NCI-H2171 (cell line): ENCODE measurements at regions not wholly inside any gene's neighbourhood (a gene's known extent, or its start where the extent isn't known, plus 50 kb on each side); places are given as distances from the start of the nearest gene placed in this dataset.
A peak's percentile ranks its signal among the peaks of the same experiment; 100 is the strongest.

Experiments
- DNase-seq: peaks from one replicate; lab custom pipeline; 2025; lab: John Stamatoyannopoulos, UW

GRCh38 chr16:85473323-85473722, 139.8 kb upstream of the GSE1 start:
- DNase-seq, result no peak

- peak; percentile 92 for DNase-seq
Observed at GRCh38 chr16:85473909-85474620, 139.1 kb upstream of the GSE1 start.

- no peak for DNase-seq
Observed at GRCh38 chr16:85474621-85475217, 138.4 kb upstream of the GSE1 start.

GRCh38 chr16:85475233-85475632, 137.9 kb upstream of the GSE1 start:
- peak; percentile 57 for DNase-seq

- no peak for DNase-seq
Observed at GRCh38 chr16:85475691-85476300, 137.3 kb upstream of the GSE1 start.

- DNase-seq, result no peak
Observed at GRCh38 chr16:85476389-85476788, 136.7 kb upstream of the GSE1 start.

GRCh38 chr16:85477801-85478363, 135.2 kb upstream of the GSE1 start:
- no peak for DNase-seq

- DNase-seq, result peak; percentile 87
Observed at GRCh38 chr16:85479972-85480726, 133.0 kb upstream of the GSE1 start.

GRCh38 chr16:85480727-85481101, 132.4 kb upstream of the GSE1 start:
- DNase-seq, result peak; percentile 92

- no peak for DNase-seq
Observed at GRCh38 chr16:85481206-85481605, 131.9 kb upstream of the GSE1 start.

- no peak for DNase-seq
Observed at GRCh38 chr16:85481738-85482137, 131.4 kb upstream of the GSE1 start.

GRCh38 chr16:85483424-85483823, 129.7 kb upstream of the GSE1 start:
- peak; percentile 72 for DNase-seq

GRCh38 chr16:85484347-85485300, 128.5 kb upstream of the GSE1 start:
- peak; percentile 80 for DNase-seq

GRCh38 chr16:85485379-85485778, 127.7 kb upstream of the GSE1 start:
- DNase-seq, result peak; percentile 92

GRCh38 chr16:85486256-85486915, 126.7 kb upstream of the GSE1 start:
- DNase-seq, result peak; percentile 25

GRCh38 chr16:85488414-85488813, 124.7 kb upstream of the GSE1 start:
- DNase-seq, result no peak

- DNase-seq, result no peak
Observed at GRCh38 chr16:85490407-85491057, 122.6 kb upstream of the GSE1 start.

- no peak for DNase-seq
Observed at GRCh38 chr16:85491058-85491771, 121.9 kb upstream of the GSE1 start.

- no peak for DNase-seq
Observed at GRCh38 chr16:85491798-85492294, 121.3 kb upstream of the GSE1 start.
